HFF-Myc (cell line): ENCODE measurements at regions not wholly inside any gene's neighbourhood (a gene's known extent, or its start where the extent isn't known, plus 50 kb on each side); places are given as distances from the start of the nearest gene placed in this dataset.

Experiments
- DNase-seq: peaks from one replicate; pipeline ENCODE4 v3.0.0-alpha.2; 2011; ENCODE audit warnings: low read depth; ENCODE audit errors: extremely low read depth
- H3K4me3 ChIP-seq: replicated peaks from 2 replicates; pipeline ENCODE4 v1.5.1; 2011; ENCODE audit warnings: low read depth, mild to moderate bottlenecking, control low read depth, low read length
- TF ChIP-seq, protein P1 (sequence below): IDR thresholded peaks from 2 replicates; pipeline ENCODE4 v1.5.1; 2012; ENCODE audit warnings: mild to moderate bottlenecking, low read depth, low read length, control low read depth; ENCODE audit errors: missing control alignments

DNA sequence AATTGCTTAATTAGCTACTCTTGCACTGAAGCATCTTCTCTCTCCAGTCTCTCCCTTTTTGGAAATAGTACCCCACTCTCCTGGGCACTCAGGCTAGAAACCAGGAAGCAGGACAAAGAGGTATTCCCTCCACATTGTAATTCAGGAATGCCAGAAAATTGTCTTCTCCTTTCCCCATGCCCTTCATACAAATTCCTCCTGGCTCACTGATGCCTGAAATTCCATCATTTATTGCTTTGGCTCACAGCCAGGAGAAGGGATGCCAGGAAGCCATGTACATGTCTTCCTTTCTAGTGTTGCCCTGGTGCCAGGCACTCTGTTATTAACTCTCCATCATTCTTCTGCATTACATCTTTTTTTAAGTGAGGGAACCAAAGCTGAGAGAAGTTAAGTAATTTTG, 716.5 kb upstream of the C9orf72 start:
- DNase-seq: no peak
- TF ChIP-seq, protein P1, sequence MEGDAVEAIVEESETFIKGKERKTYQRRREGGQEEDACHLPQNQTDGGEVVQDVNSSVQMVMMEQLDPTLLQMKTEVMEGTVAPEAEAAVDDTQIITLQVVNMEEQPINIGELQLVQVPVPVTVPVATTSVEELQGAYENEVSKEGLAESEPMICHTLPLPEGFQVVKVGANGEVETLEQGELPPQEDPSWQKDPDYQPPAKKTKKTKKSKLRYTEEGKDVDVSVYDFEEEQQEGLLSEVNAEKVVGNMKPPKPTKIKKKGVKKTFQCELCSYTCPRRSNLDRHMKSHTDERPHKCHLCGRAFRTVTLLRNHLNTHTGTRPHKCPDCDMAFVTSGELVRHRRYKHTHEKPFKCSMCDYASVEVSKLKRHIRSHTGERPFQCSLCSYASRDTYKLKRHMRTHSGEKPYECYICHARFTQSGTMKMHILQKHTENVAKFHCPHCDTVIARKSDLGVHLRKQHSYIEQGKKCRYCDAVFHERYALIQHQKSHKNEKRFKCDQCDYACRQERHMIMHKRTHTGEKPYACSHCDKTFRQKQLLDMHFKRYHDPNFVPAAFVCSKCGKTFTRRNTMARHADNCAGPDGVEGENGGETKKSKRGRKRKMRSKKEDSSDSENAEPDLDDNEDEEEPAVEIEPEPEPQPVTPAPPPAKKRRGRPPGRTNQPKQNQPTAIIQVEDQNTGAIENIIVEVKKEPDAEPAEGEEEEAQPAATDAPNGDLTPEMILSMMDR: no peak

GRCh38 chr9:28293369-28294090, 720.2 kb upstream of the C9orf72 start:
- TF ChIP-seq, protein P1: no peak
- no peak overlapping the region for H3K4me3 ChIP-seq
- no peak for DNase-seq

More for the DNA sequence above, 716.5 kb upstream of the C9orf72 start:
- H3K4me3 ChIP-seq: no peak overlapping the region

GRCh38 chr9:28301281-28301680, 728.0 kb upstream of the C9orf72 start:
- TF ChIP-seq, protein P1: no peak
- no peak for DNase-seq
- H3K4me3 ChIP-seq: no peak overlapping the region

DNA sequence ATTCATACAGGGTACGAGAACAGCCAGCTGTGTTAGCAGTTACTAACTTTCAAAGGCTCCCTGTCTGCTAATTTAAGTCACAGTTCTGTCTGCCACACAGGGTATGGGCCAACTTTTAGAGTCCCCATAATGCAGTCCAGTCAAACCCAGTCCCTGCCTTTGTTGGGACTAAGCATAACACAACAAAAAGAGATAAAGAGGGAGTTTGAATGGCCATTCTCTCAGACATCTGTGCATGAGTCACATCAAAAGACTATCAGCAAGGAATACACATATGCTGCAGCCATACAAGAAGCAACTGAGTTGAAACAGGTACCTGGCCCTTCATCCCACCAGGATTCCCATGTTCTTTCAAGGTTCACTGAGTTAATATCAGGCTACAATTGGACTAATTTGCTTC, 744.5 kb upstream of the C9orf72 start:
- DNase-seq: no peak
- TF ChIP-seq, protein P1: no peak

GRCh38 chr9:28318515-28318914, 745.2 kb upstream of the C9orf72 start:
- TF ChIP-seq, protein P1: no peak
- DNase-seq: no peak
- H3K4me3 ChIP-seq: no peak overlapping the region

More for the DNA sequence above, 744.5 kb upstream of the C9orf72 start:
- no peak overlapping the region for H3K4me3 ChIP-seq

- no peak for DNase-seq
- TF ChIP-seq, protein P1: no peak
Measured at GRCh38 chr9:28319981-28320380, 746.7 kb upstream of the C9orf72 start.

DNA sequence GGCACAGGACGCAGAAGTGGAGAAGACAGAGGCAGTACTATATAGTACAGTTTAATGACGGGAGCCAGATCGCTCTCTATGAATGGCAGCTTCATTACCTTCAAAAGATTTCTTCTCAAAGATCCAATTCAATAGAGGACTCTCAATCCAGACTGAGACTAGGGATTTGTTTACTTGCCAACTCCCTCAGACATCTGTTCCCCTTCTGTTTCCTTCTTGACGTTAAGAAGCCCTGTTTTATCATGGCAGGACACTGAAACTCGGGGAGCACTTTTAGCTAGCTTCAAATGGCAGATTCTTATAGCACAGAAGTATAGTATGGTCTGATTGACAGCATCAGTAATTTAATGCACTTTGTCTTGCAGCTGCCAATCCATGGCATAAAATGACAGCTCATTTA, 747.3 kb upstream of the C9orf72 start:
- DNase-seq: no peak
- H3K4me3 ChIP-seq: no peak overlapping the region
- TF ChIP-seq, protein P1: no peak

More at GRCh38 chr9:28319981-28320380, 746.7 kb upstream of the C9orf72 start:
- no peak overlapping the region for H3K4me3 ChIP-seq
